IMR-90 (cell line): ENCODE measurements at regions not wholly inside any gene's neighbourhood (a gene's known extent, or its start where the extent isn't known, plus 50 kb on each side); places are given as distances from the start of the nearest gene placed in this dataset.

Source experiments
- ATAC-seq: fragments of 200-7000 bp; cut with Tn5 transposase; 2 replicates; pipeline ENCODE4 v1.9.1; 2020; ENCODE audit warnings: low read depth, mild to moderate bottlenecking, moderate library complexity
- BruUV-seq: library from RNA; stranded (reverse); fragments of 400-500 nt; replicated peaks from 2 replicates; lab custom pipeline; 2021; lab: Mats Ljungman, UMichigan
- CTCF ChIA-PET: fragments of 300-600 bp; formaldehyde crosslinking; extraction: SDS; loops from one replicate; lab custom pipeline; 2021; ENCODE audit warnings: antibody characterized with exemption; lab: Yijun Ruan, JAX
- POLR2A ChIA-PET: fragments of 300-600 bp; sonication (Branson Sonifier 250); formaldehyde crosslinking; loops from one replicate; lab custom pipeline; 2022; ENCODE audit warnings: antibody characterized with exemption; ENCODE audit not compliant: unreplicated experiment; lab: Charles Lee
- DNase-seq: peaks from one replicate; pipeline ENCODE4 v3.0.0; 2013
- H2AFZ ChIP-seq: replicated peaks from 2 replicates; pipeline ENCODE3; 2013; ENCODE audit warnings: low read length, mild to moderate bottlenecking; ENCODE audit not compliant: poor library complexity
- H2AK5ac ChIP-seq: 2 replicates; pipeline ENCODE4 v1.6.1; 2013; ENCODE audit warnings: low read depth, low read length, inconsistent platforms
- H2AK9ac ChIP-seq: replicated peaks from 2 replicates; pipeline ENCODE3; 2013; ENCODE audit warnings: mild to moderate bottlenecking, low read depth, low read length, moderate library complexity; ENCODE audit not compliant: poor library complexity
- H2BK120ac ChIP-seq: 2 replicates; pipeline ENCODE4 v1.6.1; 2013; ENCODE audit warnings: low read depth, low read length, inconsistent platforms
- H2BK15ac ChIP-seq: 3 replicates; pipeline ENCODE4 v1.6.1; 2013; ENCODE audit warnings: low read depth, low read length, inconsistent platforms
- H2BK20ac ChIP-seq: 2 replicates; pipeline ENCODE4 v1.6.1; 2013; ENCODE audit warnings: low read depth, mild to moderate bottlenecking, inconsistent platforms, low read length, moderate library complexity
- H2BK5ac ChIP-seq: 2 replicates; pipeline ENCODE4 v1.6.1; 2013; ENCODE audit warnings: mild to moderate bottlenecking, low read depth, low read length, inconsistent platforms; ENCODE audit not compliant: poor library complexity, severe bottlenecking
- H3K14ac ChIP-seq: replicated peaks from 2 replicates; pipeline ENCODE4 v1.6.1; 2013; ENCODE audit warnings: low read depth, low read length, inconsistent platforms
- H3K18ac ChIP-seq: 2 replicates; pipeline ENCODE4 v1.6.1; 2013; ENCODE audit warnings: low read depth, low read length, control low read depth
- H3K23ac ChIP-seq: 2 replicates; pipeline ENCODE4 v1.6.1; 2013; ENCODE audit warnings: low read depth, low read length, inconsistent platforms
- H3K27ac ChIP-seq: 2 replicates; pipeline ENCODE4 v1.5.1; 2013; ENCODE audit warnings: mild to moderate bottlenecking, control low read depth, low read length; ENCODE audit not compliant: insufficient read depth
- H3K27me3 ChIP-seq: 2 replicates; pipeline ENCODE4 v1.6.1; 2013; ENCODE audit warnings: low read length; ENCODE audit not compliant: control insufficient read depth, insufficient read depth
- H3K36me3 ChIP-seq: 2 replicates; pipeline ENCODE4 v1.6.1; 2013; ENCODE audit warnings: low read length, mixed read lengths; ENCODE audit not compliant: control insufficient read depth, insufficient read depth
- H3K4ac ChIP-seq: 2 replicates; pipeline ENCODE4 v1.6.1; 2013; ENCODE audit warnings: low read depth, low read length, inconsistent platforms
- H3K4me1 ChIP-seq: 2 replicates; pipeline ENCODE4 v1.6.1; 2013; ENCODE audit warnings: low read length, mixed read lengths; ENCODE audit not compliant: control insufficient read depth, insufficient read depth
- H3K4me2 ChIP-seq: 2 replicates; pipeline ENCODE4 v1.6.1; 2013; ENCODE audit warnings: low read depth, mild to moderate bottlenecking, control low read depth, low read length, moderate library complexity
- H3K4me3 ChIP-seq: 2 replicates; pipeline ENCODE4 v1.5.1; 2013; ENCODE audit warnings: low read depth, mild to moderate bottlenecking, control low read depth, low read length, moderate library complexity; ENCODE audit not compliant: insufficient read depth
- H3K56ac ChIP-seq: 2 replicates; pipeline ENCODE4 v1.6.1; 2013; ENCODE audit warnings: low read length, inconsistent platforms; ENCODE audit not compliant: insufficient read depth; ENCODE audit errors: extremely low read depth
- H3K79me1 ChIP-seq, 2 experiments: 2 replicates each; pipeline ENCODE4 v1.6.1; 2013; ENCODE audit warnings: low read length in 2 of 2, inconsistent platforms in 1 of 2, low read depth in 1 of 2
- H3K9ac ChIP-seq: 2 replicates; pipeline ENCODE4 v1.6.1; 2013; ENCODE audit warnings: low read depth, low read length, control low read depth
- H3K9me1 ChIP-seq: 2 replicates; pipeline ENCODE4 v1.6.1; 2013; ENCODE audit warnings: low read length, inconsistent platforms; ENCODE audit not compliant: insufficient read depth
- H3K9me3 ChIP-seq: 2 replicates; pipeline ENCODE4 v1.6.1; 2013; ENCODE audit warnings: low read length; ENCODE audit not compliant: control insufficient read depth, insufficient read depth
- H4K20me1 ChIP-seq: 2 replicates; pipeline ENCODE4 v1.6.1; 2013; ENCODE audit warnings: low read length, inconsistent platforms; ENCODE audit not compliant: insufficient read depth
- H4K5ac ChIP-seq: 2 replicates; pipeline ENCODE4 v1.6.1; 2013; ENCODE audit warnings: mild to moderate bottlenecking, low read depth, low read length, control low read depth
- H4K8ac ChIP-seq, 2 experiments: 2 replicates each; pipeline ENCODE4 v1.6.1; 2013; ENCODE audit warnings: low read depth in 2 of 2, low read length in 2 of 2, control low read depth in 1 of 2, inconsistent platforms in 1 of 2
- H4K91ac ChIP-seq: 2 replicates; pipeline ENCODE4 v1.6.1; 2013; ENCODE audit warnings: low read depth, low read length, inconsistent platforms; ENCODE audit not compliant: insufficient read depth
- CHD1 ChIP-seq: IDR thresholded peaks from 2 replicates; pipeline ENCODE4 v1.6.1; 2012; ENCODE audit warnings: low read depth, low read length, improper control_type of control experiment
- ELK1 ChIP-seq: fragments of 150-350 bp; IDR thresholded peaks from 2 replicates; pipeline ENCODE4 v1.6.1; 2016; ENCODE audit warnings: low read depth, mild to moderate bottlenecking, low read length, moderate library complexity, borderline replicate concordance
- FOS ChIP-seq: fragments of 150-350 bp; IDR thresholded peaks from 2 replicates; pipeline ENCODE4 v1.6.1; 2016; ENCODE audit warnings: low read depth, low read length
- MAFK ChIP-seq: IDR thresholded peaks from 2 replicates; pipeline ENCODE4 v1.6.1; 2012; ENCODE audit warnings: low read depth, low read length, improper control_type of control experiment
- MAZ ChIP-seq: IDR thresholded peaks from 2 replicates; pipeline ENCODE4 v1.6.1; 2012; ENCODE audit warnings: low read depth, mild to moderate bottlenecking, low read length, improper control_type of control experiment, moderate library complexity, borderline replicate concordance
- MXI1 ChIP-seq: IDR thresholded peaks from 2 replicates; pipeline ENCODE4 v1.6.1; 2012; ENCODE audit warnings: low read depth, mild to moderate bottlenecking, low read length, moderate library complexity, borderline replicate concordance
- NFE2L2 ChIP-seq: fragments of 150-350 bp; IDR thresholded peaks from 2 replicates; pipeline ENCODE4 v1.6.1; 2016; ENCODE audit warnings: low read depth, mild to moderate bottlenecking, low read length
- POLR2A ChIP-seq: IDR thresholded peaks from 2 replicates; pipeline ENCODE4 v1.6.1; 2012; ENCODE audit warnings: mild to moderate bottlenecking, low read depth, low read length
- RFX5 ChIP-seq: IDR thresholded peaks from 2 replicates; pipeline ENCODE4 v1.8.0; 2012; ENCODE audit warnings: low read depth, mild to moderate bottlenecking, low read length, moderate library complexity
- WGBS, 2 experiments: methylation state at CpG; one replicate each; pipeline versions ENCODE4 v1.1.5 to v1.1.7; 2013; ENCODE audit warnings: missing lambda C conversion rate in 2 of 2; ENCODE audit not compliant: insufficient read length in 1 of 2; ENCODE audit errors: extremely low coverage in 2 of 2; 5-methylcytosine and 5-hydroxymethylcytosine counted together
- dilution Hi-C: fragments of 300-500 bp; cut with HindIII; formaldehyde crosslinking; loops from one replicate; pipeline ENCODE4 v1.14.3; 2018; ENCODE audit warnings: low sequenced_read_pairs; ENCODE audit not compliant: unreplicated experiment
- in situ Hi-C: fragments of 300-500 bp; cut with MboI; formaldehyde crosslinking; loops from 3 replicates; pipeline ENCODE4 v1.14.3; 2019; ENCODE audit warnings: low sequenced_read_pairs, inconsistent platforms, mixed read lengths
- intact Hi-C: fragments of 100-400 bp; cut with micrococcal nuclease; formaldehyde crosslinking; loops from 2 replicates; pipeline ENCODE4 v1.10.0; 2022

GRCh38 chr2:40550085-40550484 lies 98.2 kb upstream of the SLC8A1 start:
- H4K20me1 ChIP-seq: no peaks in the 10 kb centered on the region
- intact Hi-C loops: loop anchor here (5.0 kb wide), 1 partner anchor 308 kb away; no protein-coding TSS in a partner anchor
- POLR2A ChIA-PET: no interaction called here

More at GRCh38 chr2:40550085-40550484, 98.2 kb upstream of the SLC8A1 start:
- Histone ChIP-seq H3K9me3 (no peaks in the 10 kb centered on the region), H3K4me3 (no peak overlapping the region), H3K4me1 (no peaks in the 10 kb centered on the region), H2AK9ac (no peak overlapping the region), H3K56ac (no peak overlapping the region), H2BK5ac (no peak overlapping the region), H3K9me1 (no peaks in the 10 kb centered on the region), H4K91ac (no peak overlapping the region), H3K79me1 (no peaks in the 10 kb centered on the region), H2AK5ac (no peak overlapping the region), H2BK15ac (no peak overlapping the region), H2BK20ac (no peak overlapping the region), H3K27ac (no peak overlapping the region), H3K27me3 (no peaks in the 10 kb centered on the region), H3K4ac (no peak overlapping the region), H3K18ac (no peak overlapping the region), H3K36me3 (no peaks in the 10 kb centered on the region), H4K5ac (no peak overlapping the region), H3K14ac (no peak overlapping the region), H4K8ac (no peak overlapping the region), H2AFZ (no peak overlapping the region), H3K9ac (no peak overlapping the region), H3K23ac (no peak overlapping the region), H3K4me2 (no peak overlapping the region), H2BK120ac (no peak overlapping the region)
- no CpG with 5 or more reads among the region's 1 CpG for WGBS, 2 experiments
- CTCF ChIA-PET: interaction anchor here (0.5 kb wide), 1 partner anchor 1679 kb away, joined by 3 read pairs; no protein-coding TSS in a partner anchor
- in situ Hi-C loops (no loop called here), dilution Hi-C loops (no loop called here)
- BruUV-seq: no TSS peak
- DNase-seq: no peak
- ATAC-seq: no peak
- TF ChIP-seq FOS: no peak
- no peak for TF ChIP-seq CHD1
- TF ChIP-seq NFE2L2: no peak
- no peak for TF ChIP-seq ELK1
- no peak for TF ChIP-seq MAFK
- no peak for TF ChIP-seq MAZ
- no peak for TF ChIP-seq RFX5
- no peak for TF ChIP-seq MXI1
- no peak for TF ChIP-seq POLR2A
